ENCODE measurements at regions not wholly inside any gene's neighbourhood (a gene's known extent, or its start where the extent isn't known, plus 50 kb on each side); places are given as distances from the start of the nearest gene placed in this dataset.
"Not testable (repeated sequence)": the region's sequence is repeated elsewhere in the genome, so short reads cannot be mapped to it uniquely, and the experiment has no call there.

DNA sequence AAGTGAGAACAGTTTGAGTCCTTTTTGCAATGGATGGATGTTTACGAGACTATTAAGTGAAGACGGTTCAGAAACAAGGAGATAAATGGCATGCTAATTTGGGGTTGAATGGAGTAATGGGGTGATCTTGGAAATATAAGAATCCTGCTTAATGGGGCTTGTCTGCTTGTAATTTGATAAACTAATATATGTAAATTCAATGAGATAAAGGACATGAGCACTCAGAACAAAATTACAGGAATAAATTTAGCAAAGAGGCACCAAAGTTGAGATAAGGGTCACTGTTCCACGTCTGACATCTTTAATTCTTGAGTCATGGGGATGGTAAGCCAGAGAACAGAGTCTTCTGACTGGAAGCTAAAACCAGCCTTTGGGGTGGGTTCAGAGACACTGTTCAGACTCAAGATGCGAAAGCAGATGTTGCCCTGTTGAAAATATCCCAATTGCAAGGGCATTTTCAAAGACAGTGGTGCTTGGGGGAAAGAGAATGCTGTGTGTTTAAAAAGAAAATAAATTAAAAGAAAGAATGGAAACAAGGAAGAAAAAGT, 67.8 kb upstream of the CHRNB4 start:
- DNase-seq, result no peak

DNA sequence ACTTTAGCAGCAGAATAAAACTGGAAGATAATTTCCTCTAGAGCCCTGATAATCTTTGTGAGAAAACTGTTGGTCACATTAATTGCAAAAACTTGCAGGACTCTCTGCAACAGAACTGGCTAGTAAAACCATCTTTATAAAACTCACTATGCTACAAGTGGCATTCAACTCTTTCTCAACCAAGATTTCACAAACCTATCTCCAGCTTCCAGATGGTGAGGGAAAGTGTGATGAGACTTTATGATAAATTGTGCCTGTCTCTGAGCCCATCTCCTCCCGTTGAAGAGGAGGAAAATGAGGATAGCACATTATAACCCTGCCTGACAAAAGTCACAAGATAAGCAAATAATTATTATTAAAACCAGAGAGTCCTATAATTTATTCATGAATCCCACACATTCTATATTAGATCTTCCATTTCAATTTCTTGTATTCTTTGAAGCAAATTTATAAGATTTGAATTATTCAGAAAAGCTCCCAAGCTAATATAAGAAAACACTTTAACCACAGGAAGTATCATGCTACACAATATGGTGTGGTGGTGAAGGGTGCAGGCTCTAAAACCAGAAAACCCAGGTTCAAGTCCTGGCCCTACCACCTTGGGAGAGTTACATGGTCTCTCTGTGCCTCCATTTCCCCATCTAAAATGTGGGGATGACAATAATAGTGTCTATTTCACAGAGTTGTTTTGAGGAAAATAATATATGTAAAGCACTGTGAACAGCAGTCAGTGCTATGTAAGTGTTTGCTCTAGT, 65.6 kb upstream of the CHRNB4 start:
- DNase-seq, result not testable (repeated sequence)

DNA sequence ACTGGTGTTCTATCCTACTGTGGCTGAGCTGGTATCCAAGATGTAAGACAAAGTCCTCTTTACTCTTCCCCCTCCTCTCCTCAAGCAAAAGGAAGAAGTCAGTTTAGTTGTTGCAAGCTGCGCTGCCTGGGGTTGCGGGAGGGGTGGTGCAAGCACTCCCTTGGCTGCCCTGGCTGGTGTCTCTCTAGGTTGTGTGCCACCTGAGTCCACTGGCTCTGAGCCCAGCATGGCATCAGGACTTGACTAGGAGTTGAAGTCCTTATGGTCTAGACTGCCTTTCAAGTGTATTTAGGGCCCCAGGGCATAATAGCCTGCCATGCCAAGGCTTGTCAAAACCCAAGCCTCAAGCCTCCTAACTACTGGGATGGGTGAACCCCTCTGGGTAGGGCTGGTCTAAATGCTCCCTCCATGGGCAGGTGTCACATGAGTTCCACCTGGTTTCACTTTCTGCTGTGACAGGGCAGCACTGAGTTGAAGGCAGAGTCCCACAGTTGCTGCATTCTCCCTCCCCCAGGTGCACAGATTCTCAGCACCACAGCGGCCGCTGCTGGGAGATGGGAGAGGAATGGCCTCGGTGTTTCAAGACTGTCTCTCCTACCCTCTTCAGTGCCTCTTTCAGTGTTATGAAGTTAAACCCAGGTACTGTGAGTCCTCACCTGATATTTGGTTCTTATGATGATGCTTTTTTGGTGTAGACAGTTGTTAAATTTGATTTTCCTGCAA, 62.5 kb upstream of the CHRNB4 start:
- not testable (repeated sequence) for DNase-seq

DNA sequence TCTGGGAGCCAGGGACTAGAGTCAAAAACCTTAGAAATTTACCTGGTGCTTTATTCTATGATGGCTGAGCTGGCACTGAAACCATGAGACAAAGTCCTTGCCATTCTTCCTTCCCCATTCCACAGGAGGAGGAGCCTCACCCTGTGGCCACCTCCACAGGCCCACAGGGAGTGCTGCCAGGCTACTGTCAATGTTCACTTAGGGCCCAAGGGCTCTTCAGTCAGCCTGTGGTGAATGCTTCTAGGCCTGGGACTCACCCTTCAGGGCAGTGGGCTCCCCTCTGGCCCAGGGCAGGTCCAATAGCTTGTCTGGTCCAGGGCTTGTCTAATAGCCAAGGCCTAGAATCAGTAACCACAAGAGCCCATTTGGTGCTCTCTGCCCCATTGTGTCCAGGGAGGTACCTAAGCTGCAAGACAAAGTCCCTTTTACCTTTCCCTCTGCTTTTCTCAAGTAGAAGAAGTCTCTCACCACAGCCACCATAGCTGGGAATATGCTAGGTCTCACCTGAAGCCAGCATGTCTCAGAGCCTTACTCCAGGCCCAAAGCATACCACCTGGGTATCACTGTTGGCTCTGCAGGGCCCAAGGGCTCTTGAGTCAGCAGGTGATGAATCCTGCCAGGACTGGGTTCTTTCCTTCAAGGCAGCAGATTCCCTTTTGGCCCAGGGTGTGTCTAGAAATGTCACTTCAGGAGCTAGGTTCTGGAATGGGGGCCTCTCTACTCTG, 61.8 kb upstream of the CHRNB4 start:
- DNase-seq, result no peak

DNA sequence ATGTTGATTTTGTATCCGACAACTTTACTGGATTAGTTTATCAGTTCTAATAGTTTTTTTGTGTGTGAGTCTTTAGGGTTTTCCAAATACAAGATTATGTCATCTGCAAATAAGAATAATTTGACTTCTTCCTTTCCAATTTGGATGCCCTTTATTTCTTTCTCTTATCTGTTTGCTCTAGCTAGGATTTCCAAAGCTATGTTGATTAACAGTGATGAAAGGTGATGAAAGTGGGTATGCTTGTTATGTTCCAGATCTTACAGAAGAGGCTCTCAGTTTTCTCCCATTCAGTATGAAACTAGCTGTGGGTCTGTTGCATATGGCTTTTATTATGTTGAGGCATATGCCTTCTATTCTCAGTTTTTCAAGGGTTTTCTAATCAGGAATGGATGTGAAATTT, 56.4 kb upstream of the CHRNB4 start:
- no peak for DNase-seq

DNA sequence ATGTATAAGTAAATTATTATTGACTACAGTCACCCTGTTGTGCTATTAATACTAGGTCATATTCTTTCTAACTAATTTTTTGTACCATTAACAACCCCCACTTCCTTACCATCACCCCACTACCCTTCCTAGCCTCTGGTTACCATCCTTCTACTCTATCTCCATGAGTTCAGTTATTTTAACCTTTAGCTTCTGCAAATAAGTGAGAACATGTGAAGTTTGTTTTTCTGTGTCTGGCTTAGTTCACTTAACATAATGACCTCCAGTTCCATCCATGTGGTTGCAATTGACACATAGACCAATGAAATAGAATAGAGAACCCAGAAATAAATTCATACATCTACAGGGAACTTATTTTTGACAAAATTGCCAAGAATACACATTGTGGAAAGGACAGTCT, 55.4 kb upstream of the CHRNB4 start:
- DNase-seq, result no peak

DNA sequence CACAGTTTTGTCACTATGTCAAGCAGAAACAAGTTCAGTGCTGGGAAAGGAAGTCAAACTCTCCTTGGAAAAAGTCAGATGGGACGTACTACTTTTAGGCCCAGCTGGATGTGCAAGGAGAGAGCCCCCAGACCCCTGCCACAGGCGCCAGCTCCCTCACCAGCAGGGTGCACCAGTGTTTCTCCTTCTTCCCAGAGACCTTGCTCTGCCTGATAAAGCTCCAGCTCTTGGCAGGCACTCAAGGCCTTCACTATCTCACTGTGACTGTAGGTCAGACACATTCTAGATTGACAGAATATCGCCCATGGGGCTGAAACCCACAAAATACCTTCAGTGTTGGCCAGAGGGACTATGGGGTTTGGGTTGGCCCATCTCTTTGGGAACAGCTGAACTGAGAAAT, 54.8 kb upstream of the CHRNB4 start:
- no peak for DNase-seq

DNA sequence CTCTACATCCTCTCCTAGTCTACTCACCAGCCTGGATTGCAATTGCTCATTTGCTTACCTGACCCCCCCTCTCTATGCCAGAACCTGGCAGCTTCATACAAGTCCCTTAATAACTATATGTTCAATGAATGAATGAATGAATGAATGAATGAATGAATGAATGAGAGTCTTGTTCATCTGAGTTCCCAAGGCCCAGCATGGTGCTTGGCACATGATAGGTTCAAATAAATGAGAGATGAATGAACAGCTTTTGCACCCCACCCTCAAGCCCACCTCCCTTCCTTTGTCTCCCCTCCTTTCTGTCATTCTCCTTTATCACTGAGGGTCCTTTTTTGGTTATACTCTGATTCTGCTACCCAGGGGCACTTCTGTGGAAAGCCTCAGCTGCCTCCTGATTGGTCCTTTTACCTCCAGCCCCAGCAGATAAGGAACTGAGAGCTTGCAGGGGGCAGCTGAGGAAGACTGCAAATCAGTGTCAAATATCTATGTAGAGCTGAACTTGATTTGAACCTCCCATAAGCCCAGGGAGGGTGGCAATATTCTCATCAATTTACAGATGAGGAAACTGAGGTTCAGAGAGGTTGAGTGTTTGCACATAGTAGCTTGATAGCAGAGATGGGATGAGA, 54.1 kb upstream of the CHRNB4 start:
- DNase-seq, result no peak

DNA sequence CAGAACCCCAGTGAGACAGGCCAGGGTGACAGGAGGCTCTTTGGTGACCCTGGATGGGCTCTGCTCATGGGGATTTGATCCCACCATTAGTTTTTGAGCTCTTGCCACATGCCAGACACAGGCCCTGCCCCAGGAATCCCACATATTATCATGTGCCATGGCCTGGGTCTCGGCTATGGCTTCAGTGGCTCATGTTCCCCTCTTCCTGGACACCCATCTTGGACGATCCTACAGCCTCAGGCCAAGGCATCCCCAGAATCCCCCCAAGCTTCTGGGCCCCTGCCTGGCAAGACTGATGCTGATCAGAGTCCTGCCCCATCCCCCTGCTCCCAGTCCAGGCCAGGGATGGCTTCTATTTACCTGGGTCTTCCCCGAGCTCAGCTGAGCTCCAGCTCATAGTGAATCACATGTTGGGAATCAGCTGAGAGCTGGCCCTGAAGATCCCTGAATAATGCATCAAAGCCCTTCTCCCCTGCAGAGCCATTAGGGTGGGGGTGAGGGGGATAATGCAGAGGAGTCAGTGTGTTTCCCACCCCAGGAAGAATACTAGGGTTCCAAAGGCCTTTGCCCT, 50.9 kb upstream of the CHRNB4 start:
- DNase-seq, result no peak

DNA sequence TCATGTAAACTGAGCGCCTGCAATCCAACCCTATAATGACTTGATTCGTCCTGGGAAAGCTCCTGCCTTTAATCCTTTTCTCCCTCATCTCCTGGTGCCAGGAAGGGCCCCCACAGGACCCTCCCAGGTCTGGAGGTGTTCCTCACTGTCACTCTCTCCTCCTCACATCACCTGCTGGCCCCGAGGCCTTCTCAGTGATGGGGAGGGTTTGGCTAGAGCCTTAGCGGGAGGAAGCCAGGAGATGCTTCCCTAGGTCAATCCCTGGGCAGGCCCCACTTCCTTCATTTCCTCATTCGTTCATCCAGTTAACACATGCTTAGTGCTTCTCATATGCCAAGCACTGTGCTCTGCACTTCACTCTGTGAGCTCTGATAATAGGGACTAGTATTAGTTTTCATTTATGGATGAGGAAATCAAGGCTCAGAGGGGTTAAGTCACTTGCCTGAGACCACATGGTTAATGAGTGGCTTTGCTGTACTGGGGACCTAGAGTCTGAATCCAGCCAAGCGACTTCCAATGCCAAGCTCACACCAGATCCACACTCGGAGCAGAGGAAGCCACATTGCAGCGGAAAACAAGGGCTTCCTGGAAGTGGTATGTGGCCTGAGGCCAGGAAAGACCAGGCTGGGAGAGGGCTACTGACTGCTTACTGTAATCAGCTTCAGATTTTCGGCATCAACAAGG, 50.3 kb upstream of the CHRNB4 start:
- peak; percentile 49 for DNase-seq
